NCI-H1105 treated with DMSO at 0.1 percent for 48 hours (cell line): ENCODE measurements at regions not wholly inside any gene's neighbourhood (a gene's known extent, or its start where the extent isn't known, plus 50 kb on each side); places are given as distances from the start of the nearest gene placed in this dataset.

Source experiments
- DNase-seq: peaks from one replicate; lab custom pipeline; 2025; lab: John Stamatoyannopoulos, UW

- DNase-seq = no peak
Observed at GRCh38 chr4:120525106-120525505, 397.4 kb downstream of the PRDM5 start.

- DNase-seq = no peak
Observed at GRCh38 chr4:120524237-120524636, 398.3 kb downstream of the PRDM5 start.

- DNase-seq = no peak
Observed at GRCh38 chr4:120520761-120521160, 401.8 kb downstream of the PRDM5 start.

GRCh38 chr4:120517966-120518365 is 404.6 kb downstream of the PRDM5 start:
- DNase-seq = no peak

GRCh38 chr4:120509719-120510118 is 412.8 kb downstream of the PRDM5 start:
- no peak for DNase-seq

- DNase-seq = no peak
Observed at GRCh38 chr4:120509222-120509621, 413.3 kb downstream of the PRDM5 start.

- no peak for DNase-seq
Observed at GRCh38 chr4:120508036-120508435, 414.5 kb downstream of the PRDM5 start.

GRCh38 chr4:120506536-120506935 is 416.0 kb downstream of the PRDM5 start:
- no peak for DNase-seq

GRCh38 chr4:120498678-120499077 is 423.8 kb downstream of the PRDM5 start:
- no peak for DNase-seq

GRCh38 chr4:120491481-120491880 is 424.8 kb upstream of the MAD2L1 start:
- no peak for DNase-seq

- DNase-seq = no peak
Observed at GRCh38 chr4:120481756-120482155, 415.1 kb upstream of the MAD2L1 start.

- DNase-seq = no peak
Observed at GRCh38 chr4:120472447-120473131, 405.9 kb upstream of the MAD2L1 start.

- DNase-seq = no peak
Observed at GRCh38 chr4:120466429-120466828, 399.8 kb upstream of the MAD2L1 start.

GRCh38 chr4:120454788-120455187 is 388.1 kb upstream of the MAD2L1 start:
- no peak for DNase-seq

- DNase-seq = no peak
Observed at GRCh38 chr4:120452536-120452935, 385.9 kb upstream of the MAD2L1 start.

GRCh38 chr4:120452001-120452400 is 385.4 kb upstream of the MAD2L1 start:
- no peak for DNase-seq

- no peak for DNase-seq
Observed at GRCh38 chr4:120447774-120448173, 381.1 kb upstream of the MAD2L1 start.

- no peak for DNase-seq
Observed at GRCh38 chr4:120446051-120446567, 379.5 kb upstream of the MAD2L1 start.

- no peak for DNase-seq
Observed at GRCh38 chr4:120445186-120445585, 378.5 kb upstream of the MAD2L1 start.

- DNase-seq = no peak
Observed at GRCh38 chr4:120443116-120443515, 376.5 kb upstream of the MAD2L1 start.

GRCh38 chr4:120440730-120441129 is 374.1 kb upstream of the MAD2L1 start:
- DNase-seq = no peak

- no peak for DNase-seq
Observed at GRCh38 chr4:120435179-120435578, 368.5 kb upstream of the MAD2L1 start.

GRCh38 chr4:120434756-120435155 is 368.1 kb upstream of the MAD2L1 start:
- no peak for DNase-seq

GRCh38 chr4:120432301-120432860 is 365.7 kb upstream of the MAD2L1 start:
- DNase-seq = no peak
